ENCODE measurements at regions not wholly inside any gene's neighbourhood (a gene's known extent, or its start where the extent isn't known, plus 50 kb on each side); places are given as distances from the start of the nearest gene placed in this dataset.

- TF ChIP-seq CTCF (conservative IDR thresholded peaks at IDR 0.05; ENCODE audit: low read length) (no peak), EZH2phosphoT487 (IDR thresholded peaks at IDR 0.05; ENCODE audit: borderline replicate concordance) (no peak)
Measured at GRCh38 chr3:76378789-76379188, 593.4 kb upstream of the ZNF717 start.

Measured in Loucy (cell line).